ENCODE measurements at regions not wholly inside any gene's neighbourhood (a gene's known extent, or its start where the extent isn't known, plus 50 kb on each side); places are given as distances from the start of the nearest gene placed in this dataset.
"Not testable (repeated sequence)": the region's sequence is repeated elsewhere in the genome, so short reads cannot be mapped to it uniquely, and the experiment has no call there.

GRCh38 chr2:219829667-219830352 lies 202.4 kb downstream of the SLC4A3 start:
- in situ Hi-C loops (cut with HindIII; ENCODE audit: low sequenced_read_pairs): no loop called here

GRCh38 chr2:219830353-219830738 lies 202.9 kb downstream of the SLC4A3 start:
- in situ Hi-C loops (cut with HindIII; ENCODE audit: low sequenced_read_pairs): no loop called here

GRCh38 chr2:219831957-219832356 lies 204.5 kb downstream of the SLC4A3 start:
- in situ Hi-C loops (cut with HindIII; ENCODE audit: low sequenced_read_pairs): no loop called here

- in situ Hi-C loops (cut with HindIII; ENCODE audit: low sequenced_read_pairs): no loop called here
These were observed 205.5 kb downstream of the SLC4A3 start for GRCh38 chr2:219832904-219833303.

- in situ Hi-C loops (cut with HindIII; ENCODE audit: low sequenced_read_pairs): no loop called here
These were observed 208.1 kb downstream of the SLC4A3 start for GRCh38 chr2:219835493-219835892.

- in situ Hi-C loops (cut with HindIII; ENCODE audit: low sequenced_read_pairs): no loop called here
These were observed 209.3 kb downstream of the SLC4A3 start for GRCh38 chr2:219836647-219837177.

GRCh38 chr2:219844401-219845091 lies 217.1 kb downstream of the SLC4A3 start:
- in situ Hi-C loops (cut with HindIII; ENCODE audit: low sequenced_read_pairs): no loop called here

GRCh38 chr2:219848882-219849281 lies 221.5 kb downstream of the SLC4A3 start:
- in situ Hi-C loops (cut with HindIII; ENCODE audit: low sequenced_read_pairs): no loop called here

GRCh38 chr2:219851169-219851568 lies 223.7 kb downstream of the SLC4A3 start:
- in situ Hi-C loops (cut with HindIII; ENCODE audit: low sequenced_read_pairs): no loop called here

GRCh38 chr2:219851801-219852481 lies 224.5 kb downstream of the SLC4A3 start:
- in situ Hi-C loops (cut with HindIII; ENCODE audit: low sequenced_read_pairs): no loop called here

- in situ Hi-C loops (cut with HindIII; ENCODE audit: low sequenced_read_pairs): no loop called here
These were observed 225.2 kb downstream of the SLC4A3 start for GRCh38 chr2:219852626-219853025.

- in situ Hi-C loops (cut with HindIII; ENCODE audit: low sequenced_read_pairs): no loop called here
These were observed 229.2 kb downstream of the SLC4A3 start for GRCh38 chr2:219856602-219857001.

- in situ Hi-C loops (cut with HindIII; ENCODE audit: low sequenced_read_pairs): no loop called here
These were observed 230.3 kb downstream of the SLC4A3 start for GRCh38 chr2:219857751-219858150.

- in situ Hi-C loops (cut with HindIII; ENCODE audit: low sequenced_read_pairs): no loop called here
These were observed 233.9 kb downstream of the SLC4A3 start for GRCh38 chr2:219861307-219861706.

GRCh38 chr2:219864154-219864553 lies 236.7 kb downstream of the SLC4A3 start:
- in situ Hi-C loops (cut with HindIII; ENCODE audit: low sequenced_read_pairs): no loop called here

GRCh38 chr2:219868635-219869034 lies 241.2 kb downstream of the SLC4A3 start:
- in situ Hi-C loops (cut with HindIII; ENCODE audit: low sequenced_read_pairs): no loop called here

- in situ Hi-C loops (cut with HindIII; ENCODE audit: low sequenced_read_pairs): no loop called here
These were observed 242.6 kb downstream of the SLC4A3 start for GRCh38 chr2:219870041-219870440.

GRCh38 chr2:219871351-219871750 lies 243.9 kb downstream of the SLC4A3 start:
- in situ Hi-C loops (cut with HindIII; ENCODE audit: low sequenced_read_pairs): no loop called here

GRCh38 chr2:219875036-219875435 lies 247.6 kb downstream of the SLC4A3 start:
- in situ Hi-C loops (cut with HindIII; ENCODE audit: low sequenced_read_pairs): no loop called here

GRCh38 chr2:219875986-219876385 lies 248.6 kb downstream of the SLC4A3 start:
- in situ Hi-C loops (cut with HindIII; ENCODE audit: low sequenced_read_pairs): not testable (repeated sequence)

- in situ Hi-C loops (cut with HindIII; ENCODE audit: low sequenced_read_pairs): no loop called here
These were observed 249.5 kb downstream of the SLC4A3 start for GRCh38 chr2:219876931-219877330.

- in situ Hi-C loops (cut with HindIII; ENCODE audit: low sequenced_read_pairs): no loop called here
These were observed 250.3 kb downstream of the SLC4A3 start for GRCh38 chr2:219877728-219878127.

Measured in DLD1 (cell line).